Kasumi-1 (cell line): ENCODE measurements at regions not wholly inside any gene's neighbourhood (a gene's known extent, or its start where the extent isn't known, plus 50 kb on each side); places are given as distances from the start of the nearest gene placed in this dataset.
A peak's percentile ranks its signal among the peaks of the same experiment; 100 is the strongest.

Experiments
- DNase-seq, 2 experiments: peaks; one replicate each; lab custom pipeline; 2025; lab: John Stamatoyannopoulos, UW

DNA sequence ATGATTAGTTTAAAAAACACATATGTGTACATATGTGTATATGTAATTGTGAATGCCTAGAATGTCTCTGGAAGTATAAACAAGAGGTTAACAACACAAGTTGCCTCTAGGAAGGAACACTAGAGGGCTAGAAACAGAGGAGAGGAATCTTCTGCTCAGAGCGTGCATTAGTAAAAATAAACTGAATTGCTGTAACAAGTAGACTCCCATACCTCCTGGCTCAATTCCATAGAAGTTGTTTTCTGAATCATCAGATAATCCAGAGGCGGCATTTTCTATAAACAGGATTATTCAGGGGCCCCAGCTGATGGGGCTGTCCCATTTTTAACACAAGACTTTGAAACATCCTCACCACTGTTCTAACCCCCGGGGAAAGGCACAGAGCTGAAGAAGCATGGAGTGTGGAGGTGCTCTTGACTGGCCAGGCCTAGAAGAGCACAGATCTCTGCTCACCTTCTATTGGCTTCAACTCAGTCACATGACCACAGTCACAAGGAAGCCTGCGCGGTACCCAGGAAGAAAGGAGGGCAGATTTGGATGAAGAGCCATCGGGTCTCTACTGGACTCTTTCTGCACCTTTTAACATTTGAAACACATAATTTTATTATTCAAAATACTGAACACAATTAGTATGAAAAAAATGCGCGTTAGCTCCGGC is 145.7 kb downstream of the TLE3 start:
- no peak for DNase-seq

DNA sequence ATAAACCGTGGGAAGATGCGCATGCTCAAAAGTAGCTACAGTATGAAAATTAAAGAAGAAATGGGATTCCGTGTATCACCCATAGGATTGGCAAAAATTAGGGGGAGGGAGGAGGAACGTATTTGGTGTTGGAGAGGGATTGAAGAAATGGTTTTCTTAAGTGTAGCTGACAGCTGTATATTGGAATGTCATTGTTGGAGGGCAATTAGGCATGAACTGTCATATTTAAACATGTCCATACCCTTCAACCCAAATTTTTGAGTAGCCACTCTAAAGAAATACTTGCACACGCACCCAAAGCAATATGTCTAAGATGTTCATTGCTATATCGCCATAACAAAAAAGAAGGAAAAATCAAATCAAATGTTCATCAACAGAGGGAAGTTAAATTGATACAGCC is 144.7 kb downstream of the TLE3 start:
- DNase-seq = no peak

DNA sequence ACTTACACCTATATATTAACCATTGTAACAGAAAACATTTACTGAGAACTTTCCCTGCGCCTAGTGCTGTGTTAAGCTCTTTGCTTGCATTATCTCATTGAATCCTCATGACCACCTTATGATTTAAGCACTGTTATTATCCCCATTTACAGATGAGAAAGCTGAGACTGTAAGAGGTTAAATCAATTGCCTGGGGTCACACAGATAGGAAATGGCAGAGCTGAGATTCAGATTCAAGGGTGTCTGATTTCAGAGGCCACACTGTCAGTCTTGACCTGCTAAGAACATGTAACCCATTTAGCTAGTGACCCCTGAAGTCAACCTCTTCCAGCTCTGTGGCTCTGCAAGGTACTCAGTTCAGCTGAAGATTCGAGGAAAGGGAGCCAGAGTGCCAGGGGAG is 143.9 kb downstream of the TLE3 start:
- no peak for DNase-seq

DNA sequence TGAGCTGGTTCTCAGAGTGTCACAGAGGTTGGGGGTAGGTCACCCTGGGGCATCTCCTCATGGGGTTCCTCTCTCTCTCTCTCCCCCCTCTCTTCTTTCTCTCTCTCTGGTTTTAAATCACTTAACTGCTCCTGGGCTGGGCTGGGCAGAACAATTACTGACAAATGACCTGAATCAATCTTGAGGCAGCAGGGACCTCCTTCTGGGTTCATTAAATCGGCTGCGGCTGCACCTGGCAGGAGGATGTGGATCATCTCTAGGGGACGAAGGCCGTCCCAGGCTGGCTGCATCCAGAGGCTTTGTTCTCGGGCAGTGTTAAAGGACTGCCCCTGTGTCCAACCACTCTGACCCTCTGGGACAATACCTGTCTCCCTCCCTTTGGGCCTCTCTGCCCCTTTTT is 143.1 kb downstream of the TLE3 start:
- no peak for DNase-seq

DNA sequence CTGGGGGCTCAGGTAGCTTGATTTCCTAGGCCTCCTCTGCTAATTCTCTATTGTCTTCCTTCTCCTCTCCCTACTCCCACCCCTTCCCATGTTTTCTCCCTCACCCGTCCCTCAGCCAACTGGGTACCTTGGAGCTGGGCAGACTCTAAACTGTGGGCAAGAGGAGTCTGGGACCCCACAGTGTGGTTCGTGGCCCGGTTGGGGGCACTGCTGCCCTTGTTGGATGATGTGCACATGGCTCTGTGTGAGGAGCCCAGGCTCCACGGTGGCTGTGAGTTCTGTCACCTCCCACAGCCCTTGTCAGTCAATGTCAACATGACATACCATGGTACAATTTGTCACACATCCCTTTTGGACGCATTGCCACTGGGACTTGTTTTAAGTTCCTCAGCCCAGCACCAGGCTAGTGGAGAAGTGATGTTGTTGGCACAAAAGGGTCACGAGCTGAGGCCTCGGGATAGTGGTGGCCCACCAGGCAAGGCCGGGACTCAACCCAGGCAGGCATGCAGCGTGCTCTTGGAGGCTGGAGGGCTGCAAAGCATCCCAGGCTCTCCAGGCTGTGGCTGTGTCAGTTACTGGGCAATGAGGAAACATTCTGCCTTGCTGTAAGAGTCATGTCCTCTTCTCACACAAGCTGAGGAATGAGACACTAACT is 142.3 kb downstream of the TLE3 start:
- DNase-seq = no peak

DNA sequence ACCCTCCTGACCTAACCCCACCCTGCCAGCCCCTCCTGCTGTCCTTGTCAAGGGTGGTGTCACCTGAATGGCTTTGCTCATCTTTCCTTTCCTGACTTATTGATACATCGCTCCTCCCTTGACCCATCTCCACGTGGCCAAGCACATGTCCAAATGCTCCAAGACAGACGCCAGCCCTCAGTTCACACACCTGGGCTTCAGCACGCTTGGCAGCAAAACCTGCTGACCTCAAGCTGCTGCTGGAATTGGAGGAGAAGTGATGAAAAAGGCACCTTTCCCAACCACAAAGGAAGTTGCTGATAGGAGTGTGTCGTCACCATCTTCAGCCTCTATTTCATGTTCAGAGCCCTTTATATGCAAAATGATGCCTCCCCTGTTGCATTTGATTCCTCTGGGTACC is 141.3 kb downstream of the TLE3 start:
- DNase-seq = no peak

DNA sequence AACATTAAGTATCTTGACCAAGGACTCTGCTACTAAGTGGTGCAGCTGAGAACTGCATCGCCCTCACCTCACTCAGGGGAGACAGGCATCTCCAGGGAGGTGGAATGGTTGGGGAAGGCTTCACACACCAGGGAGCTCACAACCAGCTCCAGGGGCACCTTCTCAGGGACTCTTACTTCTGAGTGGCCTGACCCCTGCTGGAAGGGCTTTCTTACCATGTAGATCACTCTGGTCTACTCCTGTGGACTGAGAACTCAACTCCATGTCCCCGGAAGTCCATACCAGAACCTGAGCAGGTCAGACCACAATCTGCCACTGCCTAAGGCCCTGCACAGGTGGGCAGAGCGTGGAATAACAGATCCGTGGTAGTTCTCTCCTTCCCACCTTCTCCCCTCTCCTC is 140.5 kb downstream of the TLE3 start:
- no peak for DNase-seq

DNA sequence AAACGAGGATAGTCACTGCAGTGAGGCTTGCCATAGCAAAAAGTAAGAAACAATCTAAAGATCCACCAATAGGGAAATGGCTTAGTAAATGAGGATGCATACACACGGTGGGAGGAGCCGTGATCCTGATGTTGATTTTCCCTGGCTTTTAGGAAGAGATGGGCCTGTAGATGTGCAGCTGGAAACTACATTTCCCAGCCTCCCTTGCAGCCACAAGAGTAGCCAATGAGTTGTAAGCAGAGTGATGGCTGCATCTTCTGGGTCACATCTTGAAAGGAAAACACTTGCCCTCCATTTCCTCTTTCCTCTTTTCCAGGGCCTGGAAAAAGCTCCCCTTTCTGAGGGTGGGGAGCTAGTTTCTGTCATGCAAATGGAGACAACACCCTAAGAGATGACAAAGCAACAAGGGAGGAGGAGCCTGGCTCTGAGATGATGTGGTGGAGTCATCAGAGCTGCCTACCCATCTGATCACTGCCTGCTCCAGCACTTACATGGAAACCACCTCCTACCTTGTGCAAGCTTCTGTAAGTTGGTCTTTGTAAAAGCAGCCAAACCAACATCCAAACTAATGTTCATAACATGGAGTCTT is 139.1 kb downstream of the TLE3 start:
- no peak for DNase-seq

DNA sequence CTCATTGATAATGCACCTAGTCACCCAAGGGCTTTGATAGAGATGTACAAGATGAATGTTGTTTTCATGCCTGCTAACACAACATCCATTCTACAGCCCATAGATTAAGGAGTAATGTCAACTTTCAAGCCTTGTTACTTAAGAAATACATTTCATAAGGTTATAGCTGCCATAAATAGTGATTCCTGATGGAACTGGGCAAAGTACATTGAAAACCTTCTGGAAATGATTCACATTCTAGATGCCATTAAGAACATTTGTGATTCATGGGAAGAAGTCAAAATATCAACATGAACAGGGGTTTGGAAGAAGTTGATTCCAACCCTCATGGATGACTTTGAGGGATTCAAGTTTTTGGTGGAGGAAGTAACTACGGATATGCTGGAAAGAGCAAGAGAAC is 135.2 kb downstream of the TLE3 start:
- DNase-seq = no peak

DNA sequence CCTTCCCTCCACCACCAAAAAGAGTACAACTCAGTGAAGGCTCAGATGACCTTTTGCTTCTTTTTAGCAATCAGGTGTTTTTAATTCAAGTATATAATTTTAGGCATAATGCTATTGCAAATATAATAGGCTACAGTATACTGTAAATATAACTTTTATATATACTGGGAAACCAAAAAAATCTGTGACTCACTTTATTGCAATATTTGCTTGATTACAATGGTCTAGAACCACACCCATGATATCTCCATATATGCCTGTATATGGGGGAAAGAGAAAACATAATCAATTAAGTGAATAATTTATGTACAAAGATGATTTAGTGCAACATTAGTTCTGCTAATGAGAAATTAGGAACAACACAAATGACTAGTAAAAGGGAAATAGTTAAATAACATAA is 134.3 kb downstream of the TLE3 start:
- DNase-seq = no peak

DNA sequence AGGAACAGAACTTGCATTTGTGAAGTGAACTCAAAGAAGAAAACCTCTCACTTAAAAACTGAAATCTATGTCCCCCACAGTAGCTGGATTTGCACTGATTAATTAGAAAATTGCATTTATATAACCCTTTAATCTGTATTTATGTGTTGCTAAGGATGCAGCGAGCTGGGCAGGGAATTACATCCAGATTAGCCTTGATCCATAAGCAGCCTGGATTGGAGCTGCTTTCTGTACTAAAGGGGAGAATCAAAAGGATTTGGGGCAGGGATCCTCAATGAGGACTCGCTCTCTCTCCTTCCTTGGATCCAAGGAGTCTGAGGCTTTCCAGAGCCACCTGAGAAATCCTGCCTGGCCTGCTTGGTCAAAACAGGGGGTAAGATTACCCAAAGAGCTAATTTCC is 125.9 kb downstream of the TLE3 start:
- DNase-seq = no peak

DNA sequence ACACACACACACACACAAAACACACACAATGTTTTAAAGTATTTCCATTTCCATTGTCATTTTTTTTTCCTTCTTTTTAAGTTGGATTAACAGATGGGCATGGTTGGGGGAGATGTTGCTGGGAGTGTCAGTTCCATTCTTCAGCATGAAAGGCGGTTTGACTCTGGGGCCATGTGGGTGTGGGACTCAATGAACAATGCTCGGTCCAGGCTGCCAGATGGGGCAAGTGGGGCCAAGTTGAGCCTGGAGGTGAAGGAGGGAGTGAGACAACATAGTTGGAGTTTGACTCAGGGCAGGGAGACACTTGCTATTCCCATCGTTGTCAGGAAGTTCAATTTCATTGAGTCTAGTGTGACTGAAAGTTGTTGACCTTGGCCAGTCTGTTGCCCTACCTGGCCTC is 125.3 kb downstream of the TLE3 start:
- no peak for DNase-seq

DNA sequence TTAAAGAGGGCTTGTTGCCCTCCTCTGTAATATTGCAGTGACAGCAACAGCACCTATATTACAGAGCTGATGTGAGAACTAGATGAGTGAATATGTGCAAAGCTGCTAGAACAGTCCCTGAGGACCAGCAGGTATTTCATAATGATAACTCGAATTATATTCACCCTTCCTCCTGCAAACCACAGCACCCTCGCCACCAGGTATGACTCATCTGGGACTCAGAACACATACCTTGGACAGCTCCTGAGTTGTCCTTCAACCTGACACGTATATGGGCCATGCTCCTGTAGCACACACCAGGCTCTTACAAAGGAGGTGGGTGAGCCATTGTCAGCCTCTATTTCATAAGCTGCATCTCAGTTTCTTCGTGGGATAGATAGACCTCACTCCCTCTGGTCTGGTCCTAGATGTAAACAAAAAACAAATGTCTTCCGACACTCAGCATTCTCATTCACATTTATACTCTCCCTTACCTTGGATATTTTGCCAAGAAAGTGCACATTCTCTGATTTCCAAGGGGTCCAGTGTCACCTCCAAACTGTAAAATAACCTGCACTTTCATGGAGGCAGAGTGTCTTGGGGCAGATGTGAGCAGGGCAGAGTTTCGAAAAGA is 124.5 kb downstream of the TLE3 start:
- DNase-seq = peak; percentile 21 to 46

DNA sequence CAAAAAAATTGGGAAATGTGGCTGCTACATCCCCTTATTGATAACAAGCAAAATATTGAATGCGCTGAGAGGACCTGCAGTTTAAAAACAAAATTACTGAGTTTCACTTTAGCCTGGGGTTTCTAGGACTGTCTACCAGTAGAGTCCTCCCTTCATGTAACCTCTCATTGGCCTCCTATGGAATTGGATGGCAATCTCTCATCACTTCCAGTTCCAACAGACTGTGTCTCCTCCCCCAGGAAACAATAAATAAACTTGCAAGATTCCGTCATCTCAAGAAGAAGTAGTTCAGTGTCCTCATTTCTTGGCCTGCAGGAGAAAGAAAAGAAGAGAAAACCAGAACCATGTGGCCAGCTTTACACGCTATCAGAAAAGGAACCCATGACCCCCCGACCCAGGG is 123.8 kb downstream of the TLE3 start:
- DNase-seq = no peak

DNA sequence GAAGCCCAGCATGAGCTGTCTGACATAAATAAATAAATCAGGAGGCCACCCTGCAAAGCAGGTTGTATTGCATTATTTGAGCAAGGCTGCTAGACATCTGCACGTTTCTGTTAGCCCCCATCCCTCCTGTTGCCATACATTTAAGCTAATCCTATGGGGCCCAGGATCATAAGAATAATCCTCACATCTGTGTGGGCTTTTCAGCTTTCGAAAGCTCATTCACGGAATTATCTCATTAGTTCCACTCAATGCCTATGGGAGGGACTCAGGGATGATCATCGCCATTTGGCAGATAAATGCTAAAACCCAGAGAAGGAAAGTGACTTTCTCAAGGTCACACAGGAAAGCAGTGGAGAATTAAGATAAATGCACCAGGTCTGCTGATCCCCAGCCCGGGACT is 123.4 kb downstream of the TLE3 start:
- DNase-seq = no peak

DNA sequence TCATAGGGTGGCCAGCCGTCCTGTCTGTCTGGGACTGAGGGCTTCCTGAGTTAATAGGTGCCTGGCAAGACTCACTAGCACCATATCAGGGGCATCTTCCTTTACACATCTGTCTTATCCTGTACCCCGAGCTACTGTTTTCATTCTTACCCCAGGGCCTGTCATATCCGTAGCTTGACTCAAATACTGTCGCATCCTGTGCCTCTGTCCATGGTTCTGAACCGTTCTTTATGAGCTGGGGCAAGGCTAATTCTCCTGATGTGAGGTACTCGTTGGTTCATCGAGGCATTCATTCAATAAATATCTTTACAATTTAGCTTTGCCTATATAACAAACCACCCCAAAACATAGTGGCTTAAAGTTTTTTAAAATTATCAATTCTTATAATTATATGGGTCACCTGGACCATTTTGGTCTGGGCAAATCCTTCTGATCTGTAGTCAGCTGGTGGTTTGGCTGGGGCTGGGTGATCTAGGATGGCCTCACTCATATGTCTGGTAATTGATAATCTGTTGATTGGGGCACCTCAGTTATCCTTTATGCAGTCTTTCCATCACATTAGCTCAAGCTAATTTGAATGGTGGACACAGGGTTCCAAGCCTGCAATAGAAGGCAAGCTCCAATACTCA is 121.2 kb downstream of the TLE3 start:
- DNase-seq = peak; percentile 41 to 74

DNA sequence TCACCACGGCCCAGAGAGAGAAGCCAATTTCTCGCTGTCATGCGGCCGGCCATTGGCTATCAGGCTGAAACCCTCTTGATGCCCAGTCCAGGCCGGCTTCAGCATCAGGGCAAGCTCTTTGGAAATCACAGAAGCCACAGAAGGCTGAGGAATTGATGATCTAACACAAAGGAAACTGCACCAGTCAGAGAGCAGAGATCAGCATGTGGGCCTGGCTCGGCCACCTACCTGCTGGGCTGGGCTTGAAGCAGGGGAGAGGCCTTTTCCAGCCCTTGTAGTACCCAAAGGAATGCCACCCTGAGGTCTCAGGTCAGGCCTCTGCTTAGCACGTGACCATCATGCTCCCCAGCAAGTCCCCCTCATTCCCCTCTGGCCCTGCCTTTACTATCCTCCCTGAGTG is 119.1 kb downstream of the TLE3 start:
- no peak for DNase-seq

DNA sequence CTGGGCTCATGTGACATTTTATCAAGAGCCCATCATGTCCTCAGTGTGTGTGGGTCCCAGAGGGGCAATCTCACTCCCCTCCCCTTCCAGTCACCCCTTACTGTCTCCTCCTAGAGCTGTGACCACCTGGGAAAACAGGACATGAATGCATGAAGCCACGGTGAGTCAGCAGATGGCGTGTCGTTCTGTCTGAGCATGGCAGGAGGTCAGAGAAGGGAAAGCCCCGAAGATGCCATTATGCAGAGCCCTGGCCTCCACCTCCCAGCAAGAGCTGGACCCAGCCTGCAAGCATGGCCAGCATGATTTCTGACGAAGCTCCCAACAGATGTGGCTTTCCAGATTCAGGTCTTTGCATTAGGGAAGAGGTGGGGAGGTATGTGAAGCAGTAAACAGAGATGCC is 118.5 kb downstream of the TLE3 start:
- DNase-seq = no peak

DNA sequence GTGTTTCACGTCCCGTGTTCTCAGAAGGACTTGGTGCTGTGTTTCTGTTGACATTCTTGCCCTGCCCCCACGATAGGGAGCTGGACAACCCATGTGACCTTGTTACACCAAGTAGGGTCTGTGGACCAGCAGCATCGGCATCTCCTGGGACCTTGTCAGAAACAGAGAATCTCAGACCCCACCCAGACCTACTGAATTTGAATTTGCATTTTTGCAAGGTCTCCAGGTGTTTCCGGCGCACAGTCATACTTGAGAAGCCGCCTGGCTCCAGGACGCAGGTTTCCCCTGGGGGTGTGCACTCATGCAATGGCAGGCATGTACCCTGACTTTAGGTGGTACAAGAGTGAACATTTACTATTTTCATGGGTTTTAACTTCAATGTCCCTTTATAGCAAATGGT is 117.9 kb downstream of the TLE3 start:
- no peak for DNase-seq

DNA sequence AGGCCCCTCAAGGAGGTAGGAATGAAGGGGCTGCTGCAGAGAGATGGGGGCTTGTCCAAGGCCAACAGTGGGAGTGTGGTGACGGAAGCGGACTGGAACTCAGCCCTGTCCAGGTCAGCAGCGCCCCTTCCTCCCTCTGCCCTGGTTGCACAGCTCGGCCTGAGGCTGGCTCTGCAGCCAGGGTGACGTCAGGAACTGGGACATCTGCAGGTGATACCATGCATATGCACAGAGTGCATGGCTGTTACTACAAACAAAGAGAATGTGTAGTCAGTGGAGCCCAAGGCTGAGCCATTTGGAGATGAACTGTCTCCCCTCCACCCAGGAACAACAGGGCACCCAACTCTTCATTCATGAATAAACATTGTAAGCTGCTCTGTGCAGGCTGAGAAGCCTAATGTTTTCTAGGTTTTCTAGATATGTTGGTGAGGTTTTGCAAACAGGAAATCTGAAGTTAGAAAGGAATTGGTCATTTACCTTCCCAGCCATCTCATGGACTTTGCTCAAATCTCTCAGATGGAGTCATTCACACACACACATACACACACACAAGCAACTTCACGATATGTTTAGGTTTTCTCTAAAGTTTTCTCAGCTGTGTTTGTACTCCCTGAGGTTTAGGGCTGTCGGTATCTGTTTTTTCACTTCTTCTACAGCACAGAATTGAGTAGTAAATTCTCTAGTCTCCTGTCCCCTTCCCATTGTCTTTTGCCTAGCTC is 117.2 kb downstream of the TLE3 start:
- DNase-seq = no peak

DNA sequence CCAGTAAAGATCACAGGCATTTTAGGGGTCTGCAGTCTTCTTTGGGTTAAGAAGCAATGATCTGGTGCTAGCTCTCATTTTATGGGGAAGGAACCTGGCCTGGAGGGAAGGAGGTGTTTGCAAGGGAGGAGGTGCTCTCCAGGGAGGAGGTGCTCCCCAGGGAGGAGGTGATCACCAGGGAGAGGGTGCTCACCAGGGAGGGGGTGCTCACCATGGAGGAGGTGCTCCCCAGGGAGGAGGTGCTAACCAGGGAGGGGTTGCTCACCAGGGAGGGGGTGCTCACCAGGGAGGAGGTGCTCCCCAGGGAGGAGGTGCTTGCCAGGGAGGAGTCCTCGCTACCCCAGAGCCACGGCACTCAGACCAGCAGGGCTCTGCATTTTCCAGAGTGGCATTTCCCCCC is 115.7 kb downstream of the TLE3 start:
- DNase-seq = no peak

DNA sequence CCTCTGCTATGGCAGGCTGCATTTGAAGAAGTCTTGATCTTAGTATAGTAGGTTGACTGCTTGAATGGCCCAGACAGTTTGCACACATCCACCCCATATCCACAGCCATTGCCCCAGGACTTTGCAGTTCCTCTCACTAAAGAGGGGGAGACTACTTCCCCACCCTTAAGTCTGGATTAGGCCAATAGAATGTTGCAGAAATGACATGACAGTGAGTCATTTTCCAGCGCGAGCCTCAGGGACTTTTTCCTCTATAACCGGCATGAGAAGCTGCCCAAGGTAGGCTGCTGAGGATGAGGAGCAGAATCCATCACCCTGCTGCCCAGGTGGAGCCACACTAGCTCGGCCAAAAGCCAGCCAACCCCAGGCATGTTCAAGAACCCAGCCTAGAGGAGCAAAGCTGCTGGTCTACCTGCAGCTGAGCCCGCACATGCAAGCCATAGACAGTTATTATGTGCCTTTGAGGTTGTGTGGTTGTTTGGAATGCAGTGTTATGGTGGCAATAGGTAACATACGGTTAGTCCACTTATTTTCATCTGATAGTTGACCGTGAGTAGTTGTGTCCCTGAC is 113.9 kb downstream of the TLE3 start:
- no peak for DNase-seq
